HG03571 (cell line): ENCODE measurements at regions not wholly inside any gene's neighbourhood (a gene's known extent, or its start where the extent isn't known, plus 50 kb on each side); places are given as distances from the start of the nearest gene placed in this dataset.

Experiments used
- ATAC-seq: cut with Tn5 transposase; IDR thresholded peaks from one replicate; pipeline ENCODE4 v1.9.1; 2021; ENCODE audit not compliant: unreplicated experiment

DNA sequence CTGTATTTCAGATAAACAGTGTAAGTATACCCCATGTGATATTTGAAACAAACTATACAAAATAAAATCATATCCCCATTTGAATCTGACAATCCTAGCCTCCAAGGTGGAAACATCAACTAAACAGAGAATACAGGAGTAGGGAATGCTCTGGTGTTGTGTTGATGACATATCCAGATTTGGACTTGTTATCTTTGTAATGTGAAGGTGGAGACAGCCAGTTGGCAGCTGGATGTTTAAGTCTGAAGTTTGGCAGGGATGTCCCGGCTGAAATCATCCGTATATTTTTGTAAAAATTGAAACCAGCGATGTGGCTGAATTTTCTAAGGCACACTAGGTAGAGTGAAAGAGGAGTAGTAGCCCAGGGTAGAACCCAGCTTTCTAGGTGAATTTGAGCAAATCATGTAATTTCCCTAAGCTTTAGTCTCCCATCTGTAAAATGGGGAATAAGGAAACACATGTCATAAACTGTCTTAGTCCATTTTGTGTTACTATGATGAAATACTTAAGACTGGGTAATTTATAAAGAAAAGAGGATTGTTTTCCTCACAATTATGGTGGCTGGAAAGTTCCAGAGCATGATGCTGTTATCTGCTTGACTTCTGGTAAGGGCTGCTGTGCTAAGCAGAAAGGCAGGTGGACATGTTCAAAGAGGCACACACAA, 246.6 kb upstream of the APCDD1 start:
- no peak for ATAC-seq

DNA sequence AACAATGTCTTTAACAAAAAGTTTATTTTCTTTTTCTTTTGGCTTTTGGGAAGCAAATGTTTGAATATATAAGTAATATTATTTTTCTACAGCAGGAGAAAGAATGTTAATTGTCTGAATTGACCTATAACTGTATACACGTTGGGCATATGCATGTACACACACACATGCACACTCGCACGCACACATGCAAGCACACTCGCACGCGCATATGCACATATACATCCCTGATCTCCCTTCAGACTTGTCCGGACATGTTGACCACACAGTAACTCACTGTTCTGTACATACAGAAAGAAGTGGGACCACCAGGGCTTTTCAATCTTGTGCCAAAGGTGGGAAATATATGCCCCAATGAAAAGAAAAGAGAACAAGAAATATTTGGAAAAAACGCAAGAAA, 245.1 kb upstream of the APCDD1 start:
- no peak for ATAC-seq

DNA sequence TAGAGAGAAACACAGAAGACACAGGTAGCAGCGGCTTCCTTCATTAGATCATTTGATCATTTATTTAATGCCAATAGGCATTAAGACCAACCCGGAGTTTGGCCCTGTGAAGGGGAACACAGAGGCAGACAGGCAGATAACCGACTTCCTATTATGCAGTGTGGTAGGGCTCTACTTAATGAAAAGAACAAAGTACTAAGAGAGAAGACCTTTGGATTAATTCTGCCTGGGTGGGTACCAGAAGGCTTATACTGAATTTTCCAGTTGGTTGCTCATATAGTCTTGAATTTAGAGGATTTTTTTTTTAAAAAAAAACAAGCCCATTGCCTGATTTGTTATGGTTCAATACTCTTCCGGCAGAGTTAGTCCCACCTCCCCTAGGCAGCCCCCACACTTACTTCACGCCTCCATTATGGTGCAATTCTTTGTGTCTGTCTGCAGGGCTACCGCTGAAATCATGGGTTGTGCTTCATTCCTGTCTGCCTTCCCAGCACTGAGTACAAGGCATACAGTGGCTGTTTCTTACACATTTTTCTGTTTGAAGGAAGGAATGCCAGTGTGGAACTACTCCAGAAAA, 244.3 kb upstream of the APCDD1 start:
- no peak for ATAC-seq

DNA sequence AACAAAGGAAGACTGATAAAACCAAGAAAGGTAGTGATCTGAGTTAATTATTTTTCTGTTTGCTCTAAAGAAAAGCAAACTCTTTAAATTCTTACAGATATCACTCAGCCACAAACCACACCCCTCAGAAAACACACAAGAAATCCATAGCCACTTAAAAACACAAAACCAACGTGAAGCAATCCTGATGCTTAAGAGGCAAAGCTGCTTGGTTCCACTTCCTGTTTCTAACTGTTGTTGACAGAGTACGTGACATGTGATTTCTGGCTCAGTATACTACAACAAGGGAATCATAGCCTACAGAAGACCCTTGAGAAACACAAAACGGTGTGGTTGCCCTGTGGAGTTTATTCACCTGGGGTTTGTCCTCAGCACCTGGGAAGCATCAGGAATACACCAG, 240.9 kb upstream of the APCDD1 start:
- ATAC-seq = peak; percentile 82

DNA sequence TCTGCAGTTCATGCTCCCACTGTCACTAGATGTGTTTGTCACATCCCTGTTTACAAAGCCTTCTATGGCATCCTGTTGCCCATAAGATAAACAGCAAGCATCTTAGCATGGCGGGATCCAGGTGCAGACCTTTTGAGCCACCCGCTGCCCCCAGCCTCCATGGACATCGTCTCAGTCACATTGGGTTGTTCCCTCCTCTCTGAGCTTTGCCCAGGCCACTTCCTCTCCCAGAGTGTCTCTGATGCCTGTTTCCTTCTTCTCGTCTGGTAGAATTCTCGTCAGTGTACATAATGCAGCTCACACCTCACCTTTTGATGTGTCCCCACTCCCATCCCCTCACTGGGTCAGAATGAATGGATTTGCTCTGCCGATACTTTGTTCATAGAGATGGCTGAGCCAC, 239.0 kb upstream of the APCDD1 start:
- no peak for ATAC-seq

DNA sequence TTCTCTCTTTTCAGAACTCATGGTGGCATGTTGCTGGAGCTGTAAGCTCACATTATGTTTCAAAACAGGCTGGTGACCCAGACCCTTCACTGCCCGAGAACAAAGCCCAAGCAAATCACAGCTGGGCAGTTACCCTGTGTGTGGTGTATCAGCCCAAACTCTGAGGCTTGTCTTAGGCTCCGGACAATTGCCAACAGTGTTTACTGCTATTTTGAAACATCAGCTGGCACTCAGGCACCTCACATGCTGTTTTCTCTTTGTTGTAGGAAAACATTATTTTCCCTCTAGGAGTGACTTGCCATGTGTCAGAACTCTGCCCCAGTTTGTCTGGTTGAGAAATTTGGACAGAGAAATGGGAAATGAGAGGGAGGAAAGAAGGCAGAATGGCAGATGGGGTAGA, 237.6 kb upstream of the APCDD1 start:
- no peak for ATAC-seq

DNA sequence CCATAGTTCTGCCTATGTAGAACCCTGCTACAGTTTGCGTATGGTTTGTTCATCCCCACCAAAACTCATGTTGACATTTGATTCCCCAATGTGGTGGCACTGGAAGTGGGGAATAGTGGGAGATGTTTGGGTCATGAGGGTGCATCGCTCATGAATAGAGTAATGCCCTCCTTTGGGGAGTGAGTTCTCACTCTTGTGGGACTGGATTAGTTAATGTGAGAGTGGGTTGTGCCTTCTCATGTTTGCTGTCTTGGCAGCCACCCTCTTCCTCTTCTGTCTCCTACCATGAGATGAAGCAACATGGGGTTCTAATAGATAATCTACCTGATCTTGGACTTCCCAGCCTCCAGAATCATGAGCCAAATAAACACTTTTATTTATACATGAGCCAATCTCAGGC, 237.2 kb upstream of the APCDD1 start:
- no peak for ATAC-seq

DNA sequence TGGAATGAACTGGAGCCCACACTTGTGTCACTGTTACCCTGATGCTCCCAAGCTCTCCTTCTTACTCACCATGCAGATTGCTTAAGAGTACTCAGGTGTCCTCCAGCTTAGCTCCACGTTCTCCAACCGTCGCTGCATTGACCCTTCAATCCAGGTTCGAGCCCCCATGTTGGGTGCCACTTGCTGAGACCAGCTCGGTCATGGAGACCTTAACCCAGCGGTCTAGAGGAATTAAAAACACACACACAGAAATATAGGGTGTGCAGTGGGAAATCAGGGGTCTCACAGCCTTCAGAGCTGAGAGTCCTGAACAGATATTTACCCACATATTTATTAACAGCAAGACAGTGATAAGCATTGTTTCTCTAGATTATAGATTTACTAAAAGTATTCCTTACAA, 229.1 kb upstream of the APCDD1 start:
- no peak for ATAC-seq

DNA sequence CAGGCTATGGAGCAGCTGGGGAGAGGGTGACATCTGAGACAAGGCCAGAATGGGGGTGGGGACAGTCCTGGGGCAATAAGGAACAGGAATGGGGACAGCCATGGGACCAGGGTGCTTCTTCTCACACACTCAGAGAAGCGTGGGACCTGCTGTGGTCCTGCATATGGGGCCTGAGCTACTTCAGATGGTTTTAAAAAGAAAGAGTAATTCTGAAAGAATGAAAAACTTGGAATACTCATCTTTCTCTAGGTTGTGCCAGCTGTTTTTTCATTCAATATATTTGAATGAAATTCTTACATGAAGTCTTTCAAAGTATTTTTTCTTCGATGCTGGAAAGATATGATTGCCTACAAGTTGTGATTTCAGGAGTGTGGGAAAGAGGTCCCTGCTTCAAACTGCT, 227.5 kb upstream of the APCDD1 start:
- no peak for ATAC-seq

DNA sequence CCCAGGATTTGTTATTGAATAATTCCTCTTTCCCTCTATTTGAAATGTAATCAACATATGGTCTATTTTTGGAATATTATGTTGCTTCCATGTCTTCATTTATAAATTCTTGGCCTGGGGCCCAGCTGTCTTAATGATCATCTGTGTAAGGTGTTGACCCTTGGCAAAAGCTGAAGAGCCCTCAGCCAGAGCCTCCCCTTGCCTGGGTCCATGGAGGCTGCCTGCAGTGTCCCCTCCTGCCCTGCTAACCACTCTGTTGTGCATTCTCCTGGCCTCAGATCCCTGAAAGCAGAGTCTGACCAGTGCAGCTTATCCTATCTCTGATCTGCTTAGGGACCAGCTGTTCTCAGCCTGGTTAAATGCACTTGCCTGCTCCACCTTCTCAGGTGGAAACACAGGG, 226.1 kb upstream of the APCDD1 start:
- no peak for ATAC-seq

DNA sequence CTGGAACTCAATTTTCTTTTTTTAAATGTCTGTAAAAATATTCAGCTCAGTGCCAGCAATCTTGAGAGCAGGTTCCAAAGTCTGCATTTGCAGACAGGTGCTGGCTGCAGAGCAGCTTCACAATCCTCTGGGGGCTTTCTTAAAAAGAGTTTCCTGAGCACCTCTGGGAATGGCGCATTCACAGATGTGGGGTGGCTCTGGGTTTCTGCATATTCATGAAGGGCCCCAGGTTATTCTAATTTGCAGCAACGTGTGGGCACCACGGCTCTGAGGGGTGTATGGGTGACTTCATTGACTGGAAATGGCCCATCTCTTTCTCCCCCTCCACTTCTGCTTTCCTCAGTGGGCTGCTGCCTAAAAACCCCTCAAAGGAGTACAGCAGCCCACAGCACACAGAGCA, 225.0 kb upstream of the APCDD1 start:
- no peak for ATAC-seq

DNA sequence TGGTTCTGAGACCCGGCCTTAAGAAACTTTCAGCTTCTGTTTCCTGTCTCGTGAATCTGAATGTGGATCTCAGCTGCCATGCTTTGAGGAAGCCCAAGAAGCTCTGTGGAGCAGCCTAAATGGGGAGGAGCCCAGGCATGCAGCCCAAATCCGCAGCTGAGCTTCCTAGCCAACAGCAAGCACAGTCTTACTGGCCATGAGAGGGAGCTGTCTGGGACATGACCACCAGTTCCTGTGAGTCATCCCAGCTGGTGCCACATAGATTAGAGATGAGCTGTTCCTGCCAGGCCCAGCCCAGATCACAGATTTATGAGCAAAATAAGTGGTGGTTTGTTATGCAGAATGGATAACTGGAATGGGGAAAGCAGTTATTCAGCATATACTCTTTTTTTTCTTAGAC, 224.4 kb upstream of the APCDD1 start:
- ATAC-seq = no peak

DNA sequence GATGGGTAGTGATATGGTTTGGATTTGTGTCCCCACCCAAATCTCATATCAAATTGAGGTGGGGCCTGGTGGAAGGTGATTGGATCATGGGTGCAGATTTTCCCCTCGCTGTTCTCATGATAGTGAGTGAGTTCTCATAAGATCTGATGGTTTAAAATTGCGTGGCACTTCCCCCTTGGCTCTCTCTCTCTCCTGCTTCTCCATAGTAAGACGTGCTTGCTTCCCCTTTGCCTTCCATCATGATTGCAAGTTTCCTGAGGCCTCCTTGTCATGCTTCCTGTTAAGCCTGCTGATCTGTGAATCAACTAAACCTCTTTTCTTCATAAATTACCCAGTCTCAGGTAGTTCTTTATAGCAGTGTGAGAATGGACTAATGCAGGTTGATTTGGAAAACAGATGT, 223.2 kb upstream of the APCDD1 start:
- no peak for ATAC-seq

DNA sequence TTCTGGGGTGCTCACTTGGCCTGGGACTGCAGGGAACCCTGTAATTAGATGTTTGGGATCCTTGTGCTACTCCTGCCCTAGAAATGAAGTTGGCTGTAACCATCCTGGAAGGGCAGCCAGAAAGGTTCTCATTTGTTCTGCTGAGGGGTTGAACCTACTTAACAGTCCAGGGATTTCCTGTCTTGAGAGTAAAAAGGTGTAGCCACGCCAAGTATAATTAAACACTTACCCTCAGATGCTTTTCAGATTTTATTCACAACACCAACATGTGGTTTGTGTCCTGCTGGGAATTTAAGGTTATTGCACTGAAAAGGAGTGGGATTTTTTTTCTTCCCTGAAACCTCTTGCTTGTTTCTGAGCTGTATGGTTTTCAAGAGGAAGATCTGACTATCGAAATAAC, 222.4 kb upstream of the APCDD1 start:
- ATAC-seq = no peak

DNA sequence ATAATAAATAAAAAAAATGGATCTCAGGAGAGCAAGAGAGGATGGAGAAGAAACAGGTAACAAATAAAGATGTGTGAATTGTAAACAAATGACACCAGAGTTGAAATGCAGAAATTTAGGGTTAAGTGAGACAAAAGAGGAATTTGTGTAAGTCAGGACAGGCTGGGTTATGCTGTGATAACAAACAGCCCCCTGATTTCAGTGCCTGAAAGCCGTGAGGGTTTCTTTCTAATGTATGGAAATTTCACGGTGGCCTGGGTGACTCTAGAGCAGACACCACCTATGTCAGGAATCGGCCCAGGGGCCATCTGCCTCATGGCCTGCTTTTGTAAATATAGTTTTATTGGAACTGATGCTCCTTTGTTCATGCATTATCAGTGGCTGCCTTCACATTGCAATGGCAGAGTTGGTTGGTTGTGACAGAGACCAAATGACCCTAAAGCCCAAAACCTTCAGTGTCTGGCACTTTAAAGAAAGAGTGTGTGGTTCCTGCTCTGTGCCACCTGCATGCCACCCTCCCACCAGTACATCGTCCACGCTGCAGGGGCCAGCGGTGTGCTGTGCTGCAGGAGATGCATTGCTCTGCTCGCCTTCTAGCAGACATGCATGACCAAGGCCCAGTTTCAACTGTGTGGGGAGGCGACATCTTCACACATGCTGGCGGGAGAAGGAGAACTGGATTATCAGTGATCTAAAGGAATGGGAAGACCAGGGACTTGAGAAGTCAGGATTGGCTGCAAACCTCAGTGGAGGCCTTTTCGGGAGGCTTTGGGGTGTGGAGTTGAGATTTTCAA, 221.2 kb upstream of the APCDD1 start:
- ATAC-seq = no peak

DNA sequence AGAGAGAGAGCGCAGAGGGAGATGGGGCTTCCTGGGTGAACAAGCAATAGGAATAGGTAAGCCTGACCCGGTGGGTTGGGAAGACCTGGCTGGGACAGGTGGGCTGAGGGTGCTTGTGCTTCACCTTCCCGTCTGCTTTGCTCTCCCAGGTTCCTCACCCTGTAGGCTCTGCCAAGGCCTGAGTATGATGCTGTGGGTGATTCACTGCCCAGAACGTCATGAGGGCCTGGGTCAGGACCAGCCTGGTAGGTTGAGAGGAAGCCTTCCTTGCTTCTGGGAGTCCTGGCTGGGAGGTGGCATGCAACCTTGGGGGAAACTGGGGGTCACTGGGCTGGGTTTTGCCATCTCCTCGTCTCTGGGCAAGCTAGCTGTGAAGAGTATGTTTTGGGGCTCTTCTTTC, 220.2 kb upstream of the APCDD1 start:
- no peak for ATAC-seq

DNA sequence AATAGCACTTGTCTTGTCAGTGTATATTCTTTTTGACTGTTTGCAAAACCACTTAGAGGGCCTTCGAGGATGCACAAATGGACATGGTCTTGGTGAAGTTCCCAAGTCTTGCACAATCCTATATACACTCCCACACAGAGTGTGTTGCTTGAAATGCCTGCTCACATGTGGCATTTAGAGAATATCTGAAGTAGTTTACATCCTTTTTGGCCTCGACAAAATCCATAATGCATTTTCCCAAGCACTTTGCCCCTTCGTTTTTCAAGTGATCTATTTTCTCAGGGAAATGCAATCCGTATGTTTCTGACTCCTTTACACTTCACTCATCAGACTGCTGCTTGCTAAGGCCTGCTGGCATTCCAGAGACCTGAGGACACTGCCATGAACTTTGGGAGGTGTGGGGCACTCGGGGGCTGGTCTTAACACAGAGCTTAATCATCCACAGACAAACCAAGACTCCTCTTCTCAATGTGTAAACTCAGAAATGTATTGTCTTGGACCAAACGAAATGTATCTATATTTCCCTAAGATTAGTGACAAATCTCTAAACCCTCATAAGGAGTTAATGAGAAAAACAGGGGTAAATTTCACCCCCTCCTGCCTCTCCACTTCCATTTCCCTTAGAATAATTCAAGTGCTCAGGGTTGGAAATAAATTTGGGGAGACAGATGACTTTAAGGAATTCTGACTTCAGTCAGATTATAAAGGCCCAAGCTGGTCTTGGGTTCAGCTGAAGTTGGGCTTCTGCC, 219.3 kb upstream of the APCDD1 start:
- no peak for ATAC-seq

DNA sequence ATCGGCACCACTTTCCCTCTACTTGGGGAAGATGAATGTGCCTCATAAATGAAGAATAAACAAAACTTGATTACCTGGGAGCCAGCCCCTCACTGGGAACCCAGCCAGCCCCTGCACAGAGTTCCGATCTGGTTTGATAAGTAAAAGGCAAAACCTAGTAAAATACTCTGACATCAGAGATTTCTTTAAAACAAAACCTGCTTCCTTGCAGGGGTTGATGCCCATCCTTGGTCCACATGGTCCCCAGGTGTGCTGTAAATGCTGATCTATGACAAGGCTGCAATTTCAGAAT, 218.8 kb upstream of the APCDD1 start:
- no peak for ATAC-seq

DNA sequence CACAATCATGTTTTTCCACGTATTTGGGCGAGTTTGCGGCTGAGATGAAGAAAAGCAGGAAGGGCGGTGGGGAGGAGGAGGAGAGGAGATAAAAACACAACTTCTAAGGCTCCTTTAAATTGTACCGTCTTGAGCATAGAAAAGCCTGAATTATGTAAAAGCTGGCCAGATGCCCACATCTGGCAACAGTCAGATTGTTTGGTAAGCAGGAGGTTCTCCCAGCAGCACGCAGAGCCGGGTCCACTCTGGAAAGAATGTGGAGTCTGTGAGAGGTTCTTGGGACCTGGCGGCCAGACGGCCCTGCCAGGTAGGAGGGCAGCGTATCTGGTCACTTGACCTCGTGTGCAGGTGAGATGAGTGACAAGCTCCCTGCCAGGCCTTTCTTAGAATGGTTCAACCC, 215.3 kb upstream of the APCDD1 start:
- no peak for ATAC-seq

DNA sequence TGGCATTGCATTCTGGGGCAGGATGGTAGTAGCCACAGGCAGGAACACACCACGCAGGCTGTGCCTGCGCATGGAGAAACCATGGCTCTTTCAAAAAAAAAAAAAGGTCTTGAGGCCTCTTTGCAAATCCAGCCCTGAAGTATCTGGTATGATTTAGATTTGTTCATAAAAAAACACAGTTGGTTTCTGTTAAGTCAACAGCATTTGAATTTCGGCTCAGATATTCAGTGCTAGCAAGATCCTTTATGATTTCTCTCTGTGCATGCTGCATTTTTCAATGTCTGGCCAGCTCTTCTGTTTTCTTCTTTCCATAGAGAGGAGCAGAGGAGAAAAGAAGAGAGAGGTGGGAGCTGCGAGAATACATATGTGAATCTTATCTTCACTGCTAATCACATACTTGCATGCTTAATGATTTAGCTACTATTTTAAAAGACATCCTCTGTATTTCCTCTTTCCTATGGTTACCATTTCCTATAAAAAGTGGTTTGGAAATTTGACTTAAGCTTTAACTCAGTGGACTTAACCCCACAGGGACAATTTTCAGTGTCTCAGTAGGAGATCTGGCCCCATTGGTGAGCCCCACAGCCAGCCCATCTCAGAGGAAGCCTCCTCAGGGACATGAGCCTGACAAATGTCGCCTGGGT, 214.3 kb upstream of the APCDD1 start:
- no peak for ATAC-seq

DNA sequence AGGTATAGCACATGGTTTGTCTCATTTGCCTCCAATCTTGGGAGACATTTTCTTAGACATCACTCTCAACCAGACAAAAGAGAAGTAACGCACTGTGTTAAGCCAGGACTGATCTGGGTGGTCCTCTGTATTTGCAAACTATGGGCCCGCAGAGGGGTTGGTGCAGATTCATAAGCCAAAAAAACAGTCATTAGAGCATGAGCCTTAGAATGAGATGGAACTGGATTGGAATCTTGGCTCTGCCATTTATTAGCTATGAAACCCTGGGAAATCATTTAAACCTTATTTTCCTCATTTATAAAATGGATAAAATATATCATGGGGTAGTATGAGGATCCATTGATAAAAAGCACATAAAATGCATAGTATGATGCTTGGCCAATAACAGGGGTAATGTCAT, 213.5 kb upstream of the APCDD1 start:
- no peak for ATAC-seq

DNA sequence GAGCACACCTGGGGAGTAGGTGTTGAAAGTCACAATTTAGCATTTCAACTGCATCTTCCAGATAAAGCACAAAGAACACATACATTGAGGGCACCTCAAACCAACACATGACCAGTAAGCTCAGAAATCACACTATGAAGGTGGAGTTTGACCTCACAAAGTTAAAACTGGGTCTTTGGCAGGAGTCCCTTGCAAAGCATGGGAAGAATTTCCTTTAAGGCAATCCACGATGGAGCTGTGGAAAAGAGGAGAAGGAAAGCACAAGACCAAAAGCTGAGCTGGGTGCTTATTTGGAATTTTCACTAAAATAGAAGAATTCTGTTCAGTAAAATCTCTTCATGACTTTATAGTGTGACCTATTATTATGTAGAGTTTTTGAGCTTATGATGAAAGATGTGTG, 212.9 kb upstream of the APCDD1 start:
- no peak for ATAC-seq
